ENCODE measurements at regions not wholly inside any gene's neighbourhood (a gene's known extent, or its start where the extent isn't known, plus 50 kb on each side); places are given as distances from the start of the nearest gene placed in this dataset.

GRCh38 chr4:19399001-19399400 is 852.7 kb upstream of the SLIT2 start:
- no peaks in the 10 kb centered on the region for H3K27me3 ChIP-seq
- no peaks in the 10 kb centered on the region for H3K4me1 ChIP-seq
- TF ChIP-seq CTCF (IDR thresholded peaks at IDR 0.05) (no peak), POLR2A (IDR thresholded peaks at IDR 0.05) (no peak)
- H3K4me3 ChIP-seq = no peak overlapping the region
- H3K27ac ChIP-seq = no peak overlapping the region
- DNase-seq = no peak
- no peaks in the 10 kb centered on the region for H3K36me3 ChIP-seq (ENCODE audit: low read depth, missing control alignments)
- H3K9me3 ChIP-seq = no peaks in the 10 kb centered on the region
- intact Hi-C loops (cut with DNase I; ENCODE audit: low total_unique reads) = no loop called here

GRCh38 chr4:19386786-19387185 is 864.9 kb upstream of the SLIT2 start:
- Histone ChIP-seq H3K4me3 (no peak overlapping the region), H3K27me3 (no peaks in the 10 kb centered on the region), H3K27ac (no peak overlapping the region), H3K36me3 (ENCODE audit: low read depth, missing control alignments) (no peaks in the 10 kb centered on the region), H3K4me1 (no peaks in the 10 kb centered on the region), H3K9me3 (no peaks in the 10 kb centered on the region)
- no peak for DNase-seq
- no peak for TF ChIP-seq POLR2A (IDR thresholded peaks at IDR 0.05)
- intact Hi-C loops (cut with DNase I; ENCODE audit: low total_unique reads) = no loop called here
- WGBS, 2 donors = 66 to 92% methylated on average over 2 of the region's 2 CpGs

- intact Hi-C loops (cut with DNase I; ENCODE audit: low total_unique reads) = no loop called here
- TF ChIP-seq CTCF (IDR thresholded peaks at IDR 0.05) (no peak), POLR2A (IDR thresholded peaks at IDR 0.05) (no peak)
- no peak overlapping the region for H3K27ac ChIP-seq
Measured at GRCh38 chr4:19382993-19383756, 868.5 kb upstream of the SLIT2 start.

GRCh38 chr4:19381068-19381467 is 870.6 kb upstream of the SLIT2 start:
- no peak for TF ChIP-seq CTCF (IDR thresholded peaks at IDR 0.05)
- TF ChIP-seq POLR2A (IDR thresholded peaks at IDR 0.05) = no peak
- H3K27me3 ChIP-seq = no peaks in the 10 kb centered on the region
- H3K9me3 ChIP-seq = no peaks in the 10 kb centered on the region
- no peak overlapping the region for H3K27ac ChIP-seq
- H3K36me3 ChIP-seq (ENCODE audit: low read depth, missing control alignments) = no peaks in the 10 kb centered on the region
- intact Hi-C loops (cut with DNase I; ENCODE audit: low total_unique reads) = no loop called here
- no peaks in the 10 kb centered on the region for H3K4me1 ChIP-seq
- WGBS, 2 donors = 84 to 88% methylated on average over 1 of the region's 1 CpG
- no peak overlapping the region for H3K4me3 ChIP-seq
- no peak for DNase-seq

More at GRCh38 chr4:19382993-19383756, 868.5 kb upstream of the SLIT2 start:
- Histone ChIP-seq H3K4me1 (no peaks in the 10 kb centered on the region), H3K9me3 (no peaks in the 10 kb centered on the region), H3K4me3 (no peak overlapping the region), H3K36me3 (ENCODE audit: low read depth, missing control alignments) (no peaks in the 10 kb centered on the region), H3K27me3 (no peaks in the 10 kb centered on the region)
- no peak for DNase-seq
- WGBS, 2 donors = 77 to 80% methylated on average over 6 of the region's 6 CpGs

- Histone ChIP-seq H3K27ac (no peak overlapping the region), H3K27me3 (no peaks in the 10 kb centered on the region), H3K4me3 (no peak overlapping the region), H3K4me1 (no peaks in the 10 kb centered on the region), H3K36me3 (ENCODE audit: low read depth, missing control alignments) (no peaks in the 10 kb centered on the region), H3K9me3 (no peaks in the 10 kb centered on the region)
- intact Hi-C loops (cut with DNase I; ENCODE audit: low total_unique reads) = no loop called here
- no peak for TF ChIP-seq POLR2A (IDR thresholded peaks at IDR 0.05)
- no peak for TF ChIP-seq CTCF (IDR thresholded peaks at IDR 0.05)
- WGBS, 2 donors = 89 to 90% methylated on average over 2 of the region's 2 CpGs
- no peak for DNase-seq
Measured at GRCh38 chr4:19380600-19380999, 871.1 kb upstream of the SLIT2 start.

Data from testis (tissue), 2 donors.